B cell (primary cell): ENCODE measurements at regions not wholly inside any gene's neighbourhood (a gene's known extent, or its start where the extent isn't known, plus 50 kb on each side); places are given as distances from the start of the nearest gene placed in this dataset.

Experiments
- ATAC-seq: fragments of 200-7000 bp; cut with Tn5 transposase; one replicate; pipeline ENCODE4 v1.10.0; 2021; ENCODE audit warnings: low read depth, mild to moderate bottlenecking, moderate number of reproducible peaks, moderate library complexity
- CTCF ChIA-PET: fragments of 350-600 bp; sonication (Branson Sonifier 250); formaldehyde crosslinking; loops from one replicate; lab custom pipeline; 2021; ENCODE audit warnings: antibody characterized with exemption, inconsistent platforms; lab: Charles Lee
- POLR2A ChIA-PET: fragments of 350-600 bp; sonication (Branson Sonifier 250); formaldehyde crosslinking; loops from one replicate; lab custom pipeline; 2021; ENCODE audit warnings: antibody characterized with exemption; lab: Charles Lee
- DNase-seq: peaks from one replicate; pipeline ENCODE4 v3.0.0; 2013
- H2AFZ ChIP-seq: 2 replicates; pipeline ENCODE4 v1.6.1; 2012; ENCODE audit warnings: mild to moderate bottlenecking, low read depth, low read length; ENCODE audit not compliant: insufficient read depth, poor library complexity, severe bottlenecking
- H3K27ac ChIP-seq, 2 donors: 1 replicate in 1 of 2; 2 replicates in 1 of 2; pipeline ENCODE4 v1.5.1; 2012 to 2013; ENCODE audit warnings: low read length in 2 of 2, mild to moderate bottlenecking in 2 of 2, moderate library complexity in 1 of 2
- H3K27me3 ChIP-seq, 4 experiments: fragments of 200-600 bp in 1 of 4; sonication (generic) in 1 of 4; replicated peaks in 1 of 4; 1 replicate in 2 of 4; 2 replicates in 2 of 4; pipeline versions ENCODE4 v1.6.1 to v1.7.0; 2013 to 2016; ENCODE audit warnings: low read length in 3 of 4, mild to moderate bottlenecking in 2 of 4, mixed read lengths in 1 of 4, moderate library complexity in 1 of 4; ENCODE audit not compliant: insufficient read depth in 4 of 4, control insufficient read depth in 3 of 4; ENCODE audit errors: control extremely low read depth in 1 of 4
- H3K36me3 ChIP-seq, 2 experiments: replicated peaks in 1 of 2; 1 replicate in 1 of 2; 2 replicates in 1 of 2; pipeline versions ENCODE4 v1.6.1 to v1.7.1; 2013; ENCODE audit warnings: low read length in 1 of 2; ENCODE audit not compliant: insufficient read depth in 2 of 2, control insufficient read depth in 1 of 2; ENCODE audit errors: control extremely low read depth in 1 of 2, extremely low read depth in 1 of 2
- H3K4me1 ChIP-seq, 2 donors: fragments of 200-600 bp in 1 of 2; sonication (generic) in 1 of 2; 1 replicate in 1 of 2; 2 replicates in 1 of 2; pipeline versions ENCODE4 v1.5.1 to v1.6.1; 2013 to 2017; ENCODE audit warnings: low read length in 2 of 2; ENCODE audit not compliant: control insufficient read depth in 2 of 2, insufficient read depth in 2 of 2
- H3K4me2 ChIP-seq: replicated peaks from 2 replicates; pipeline ENCODE3; 2012; ENCODE audit warnings: mild to moderate bottlenecking, low read depth, low read length; ENCODE audit not compliant: poor library complexity, severe bottlenecking
- H3K4me3 ChIP-seq, 5 experiments: fragments of 200-600 bp in 1 of 5; sonication (generic) in 1 of 5; 1 replicate in 3 of 5; 2 replicates in 2 of 5; pipeline versions ENCODE4 v1.5.1 to v1.7.0; 2011 to 2016; ENCODE audit warnings: low read length in 4 of 5, mild to moderate bottlenecking in 4 of 5, low read depth in 2 of 5, control low read depth in 1 of 5, moderate library complexity in 1 of 5; ENCODE audit not compliant: insufficient read depth in 1 of 5; ENCODE audit errors: control extremely low read depth in 1 of 5, extremely low read depth in 1 of 5
- H3K79me2 ChIP-seq: fragments of 200-600 bp; sonication (generic); one replicate; pipeline ENCODE4 v1.6.0; 2016; ENCODE audit warnings: low read length; ENCODE audit not compliant: control insufficient read depth, insufficient read depth
- H3K9ac ChIP-seq: fragments of 200-600 bp; sonication (generic); 2 replicates; pipeline ENCODE4 v1.6.1; 2017; ENCODE audit warnings: mild to moderate bottlenecking, low read length, moderate library complexity
- H3K9me3 ChIP-seq, 3 donors: one replicate each; pipeline versions ENCODE4 v1.6.1 to v1.7.1; 2013; ENCODE audit warnings: low read length in 2 of 3; ENCODE audit not compliant: control insufficient read depth in 2 of 3, insufficient read depth in 1 of 3; ENCODE audit errors: control extremely low read depth in 1 of 3
- H4K20me1 ChIP-seq: 2 replicates; pipeline ENCODE4 v1.6.0; 2012; ENCODE audit warnings: mild to moderate bottlenecking, low read length; ENCODE audit not compliant: insufficient read depth, control insufficient read depth, poor library complexity, severe bottlenecking
- H3K27ac Mint-ChIP-seq: one replicate; pipeline ENCODE4 v1.8.0; 2021; ENCODE audit warnings: mixed read lengths
- H3K27me3 Mint-ChIP-seq: one replicate; pipeline ENCODE4 v1.8.0; 2021; ENCODE audit warnings: mixed read lengths
- H3K4me1 Mint-ChIP-seq: one replicate; pipeline ENCODE4 v1.8.0; 2021; ENCODE audit warnings: mixed read lengths
- H3K4me3 Mint-ChIP-seq: one replicate; pipeline ENCODE4 v1.8.0; 2021; ENCODE audit warnings: mixed read lengths
- H3K9me3 Mint-ChIP-seq: one replicate; pipeline ENCODE4 v1.8.0; 2022; ENCODE audit warnings: mixed read lengths; ENCODE audit not compliant: insufficient read depth
- CTCF ChIP-seq: fragments of 200-600 bp; IDR thresholded peaks from one replicate; pipeline ENCODE4 v1.8.0; 2022; ENCODE audit warnings: antibody characterized with exemption, mild to moderate bottlenecking
- EZH2 ChIP-seq: IDR thresholded peaks from 2 replicates; pipeline ENCODE4 v1.6.1; 2012; ENCODE audit warnings: borderline replicate concordance, low read depth, mild to moderate bottlenecking, moderate library complexity, low read length; ENCODE audit not compliant: insufficient read depth, poor library complexity, severe bottlenecking
- WGBS: methylation state at CpG from one replicate; pipeline ENCODE4 v1.1.5; 2013; ENCODE audit warnings: missing lambda C conversion rate; ENCODE audit not compliant: insufficient coverage; 5-methylcytosine and 5-hydroxymethylcytosine counted together
- intact Hi-C: fragments of 100-400 bp; cut with micrococcal nuclease; formaldehyde crosslinking; loops from one replicate; pipeline ENCODE4 v1.10.0; 2022

- H3K27me3 Mint-ChIP-seq, result peaks cover 12% of the 10 kb centered on the region
- H3K9ac ChIP-seq, result no peak overlapping the region
- H3K9me3 Mint-ChIP-seq, result peaks cover 10% of the 10 kb centered on the region
- ChIA-PET CTCF (no interaction called here), POLR2A (no interaction called here)
- no peak for DNase-seq
- WGBS, result 90% methylated on average over 1 of the region's 3 CpGs
- H3K36me3 ChIP-seq, result no peaks in the 10 kb centered on the region
- H3K4me3 Mint-ChIP-seq, result no peak overlapping the region
- no peaks in the 10 kb centered on the region for H4K20me1 ChIP-seq
- H3K27ac Mint-ChIP-seq, result no peak overlapping the region
- H3K4me2 ChIP-seq, result no peak overlapping the region
- no peak for TF ChIP-seq CTCF
- TF ChIP-seq EZH2, result no peak
- no peaks in the 10 kb centered on the region for H3K27me3 ChIP-seq
- H3K4me3 ChIP-seq, result no peak overlapping the region
- peaks cover 0 to 8% (median 6%) of the 10 kb centered on the region in 3 donors for H3K9me3 ChIP-seq
- H3K4me1 Mint-ChIP-seq, result no peaks in the 10 kb centered on the region
- intact Hi-C loops, result no loop called here
- H3K27ac ChIP-seq, result no peak overlapping the region
- no peaks in the 10 kb centered on the region for H3K4me1 ChIP-seq
- H2AFZ ChIP-seq, result no peak overlapping the region
- no peak for ATAC-seq
- no peaks in the 10 kb centered on the region for H3K79me2 ChIP-seq
Measured at GRCh38 chr1:29838738-29839320, 602.5 kb downstream of the PTPRU start.

- Histone ChIP-seq H3K36me3 (no peaks in the 10 kb centered on the region), H4K20me1 (no peaks in the 10 kb centered on the region), H3K4me1 (no peaks in the 10 kb centered on the region), H2AFZ (no peak overlapping the region), H3K27ac (no peak overlapping the region), H3K79me2 (no peaks in the 10 kb centered on the region), H3K9me3 (peaks cover 0 to 4% (median 2%) of the 10 kb centered on the region in 3 donors), H3K4me2 (no peak overlapping the region), H3K4me3 (no peak overlapping the region), H3K27me3 (no peaks in the 10 kb centered on the region), H3K9ac (no peak overlapping the region)
- DNase-seq, result no peak
- intact Hi-C loops, result no loop called here
- TF ChIP-seq EZH2 (no peak), CTCF (no peak)
- H3K9me3 Mint-ChIP-seq, result peaks cover 5% of the 10 kb centered on the region
- ChIA-PET CTCF (no interaction called here), POLR2A (no interaction called here)
- H3K4me3 Mint-ChIP-seq, result no peak overlapping the region
- H3K27ac Mint-ChIP-seq, result no peak overlapping the region
- no peak for ATAC-seq
- WGBS, result 75% methylated on average over 12 of the region's 12 CpGs
- H3K4me1 Mint-ChIP-seq, result no peaks in the 10 kb centered on the region
- H3K27me3 Mint-ChIP-seq, result peaks cover 12% of the 10 kb centered on the region
Measured at GRCh38 chr1:29836651-29837646, 600.6 kb downstream of the PTPRU start.
